GM19043 (cell line): ENCODE measurements at regions not wholly inside any gene's neighbourhood (a gene's known extent, or its start where the extent isn't known, plus 50 kb on each side); places are given as distances from the start of the nearest gene placed in this dataset.
"Not testable (repeated sequence)": the region's sequence is repeated elsewhere in the genome, so short reads cannot be mapped to it uniquely, and the experiment has no call there.

Source experiments
- ATAC-seq: cut with Tn5 transposase; IDR thresholded peaks from one replicate; pipeline ENCODE4 v1.9.1; 2021; ENCODE audit warnings: low read depth; ENCODE audit not compliant: unreplicated experiment

- ATAC-seq = not testable (repeated sequence)
Observed at GRCh38 chr6:28621268-28621667, 95.6 kb downstream of the GPX5 start.

- ATAC-seq = not testable (repeated sequence)
Observed at GRCh38 chr6:28623242-28623641, 97.6 kb downstream of the GPX5 start.

GRCh38 chr6:28626386-28626785, 100.7 kb downstream of the GPX5 start:
- not testable (repeated sequence) for ATAC-seq

GRCh38 chr6:28632326-28632851, 106.7 kb downstream of the GPX5 start:
- no peak for ATAC-seq

- no peak for ATAC-seq
Observed at GRCh38 chr6:28633445-28634215, 107.9 kb downstream of the GPX5 start.

GRCh38 chr6:28634411-28634760, 108.7 kb downstream of the GPX5 start:
- ATAC-seq = no peak

GRCh38 chr6:28634761-28635546, 109.3 kb downstream of the GPX5 start:
- ATAC-seq = no peak

GRCh38 chr6:28635547-28636158, 110.0 kb downstream of the GPX5 start:
- no peak for ATAC-seq

GRCh38 chr6:28638787-28639430, 113.2 kb downstream of the GPX5 start:
- no peak for ATAC-seq

- not testable (repeated sequence) for ATAC-seq
Observed at GRCh38 chr6:28639445-28640290, 114.0 kb downstream of the GPX5 start.

- no peak for ATAC-seq
Observed at GRCh38 chr6:28643017-28643740, 117.5 kb downstream of the GPX5 start.

GRCh38 chr6:28646650-28647049, 121.0 kb downstream of the GPX5 start:
- ATAC-seq = no peak

GRCh38 chr6:28648035-28648877, 122.6 kb downstream of the GPX5 start:
- ATAC-seq = no peak

- ATAC-seq = no peak
Observed at GRCh38 chr6:28648878-28649375, 123.2 kb downstream of the GPX5 start.

- ATAC-seq = no peak
Observed at GRCh38 chr6:28651161-28651560, 125.5 kb downstream of the GPX5 start.

- no peak for ATAC-seq
Observed at GRCh38 chr6:28653876-28654275, 128.2 kb downstream of the GPX5 start.

- ATAC-seq = no peak
Observed at GRCh38 chr6:28655164-28655563, 129.5 kb downstream of the GPX5 start.

- no peak for ATAC-seq
Observed at GRCh38 chr6:28656715-28657114, 131.0 kb downstream of the GPX5 start.
